ENCODE measurements at regions not wholly inside any gene's neighbourhood (a gene's known extent, or its start where the extent isn't known, plus 50 kb on each side); places are given as distances from the start of the nearest gene placed in this dataset.

DNA sequence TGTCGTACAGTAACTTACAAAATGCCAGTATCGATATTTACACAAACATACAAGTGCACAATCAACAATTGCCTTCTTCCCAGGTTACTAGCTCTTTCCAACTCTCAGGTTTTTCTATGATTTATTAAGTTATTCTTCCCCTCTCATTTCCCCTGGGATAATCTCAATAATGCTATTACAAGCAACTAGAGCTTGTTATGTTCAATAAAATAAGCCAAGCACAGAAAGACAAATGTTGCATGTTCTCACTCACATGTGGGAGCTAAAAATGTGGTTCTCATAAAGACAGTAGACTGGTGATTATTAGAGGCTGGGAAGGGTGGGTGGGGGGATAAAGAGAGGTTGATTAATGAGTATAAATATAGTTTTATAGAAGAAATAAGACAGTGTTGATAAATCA is 577.1 kb downstream of the HACE1 start:
- Histone ChIP-seq H3K27ac (ENCODE audit: insufficient read depth, low read depth, low read length) (no peak overlapping the region), H3K9me3 (replicated peaks; ENCODE audit: control insufficient read depth, insufficient read depth, low read length) (no peaks in the 10 kb centered on the region), H3K27me3 (ENCODE audit: control insufficient read depth in 2 of 2, insufficient read depth in 2 of 2, low read length in 2 of 2) (no peaks in the 10 kb centered on the region), H3K4me1 (ENCODE audit: control insufficient read depth, extremely low read depth, insufficient read depth, low read length) (no peaks in the 10 kb centered on the region), H3K4me3 (replicated peaks in 1 of 3; ENCODE audit: insufficient read depth in 1 of 3, low read depth in 1 of 3, low read length in 3 of 3) (no peak overlapping the region), H2AFZ (ENCODE audit: low read depth, low read length) (no peak overlapping the region), H3K36me3 (ENCODE audit: control insufficient read depth in 2 of 2, extremely low read depth in 1 of 2, insufficient read depth in 2 of 2, low read length in 2 of 2) (no peaks in the 10 kb centered on the region), H3K9me1 (replicated peaks; ENCODE audit: control insufficient read depth, extremely low read depth, insufficient read depth, low read length) (no peaks in the 10 kb centered on the region), H3K4me2 (ENCODE audit: insufficient read depth, low read length) (no peak overlapping the region), H3K79me2 (ENCODE audit: control insufficient read depth, insufficient read depth, low read length) (no peaks in the 10 kb centered on the region), H3K9ac (replicated peaks; ENCODE audit: extremely low read depth, insufficient read depth, low read length) (no peak overlapping the region), H4K20me1 (replicated peaks; ENCODE audit: control insufficient read depth, extremely low read depth, insufficient read depth, low read length) (no peaks in the 10 kb centered on the region)
- no peak for FAIRE-seq
- no TSS peak for BruUV-seq (replicated peaks)
- POLR2A ChIA-PET, result no interaction called here
- DNase-seq (ENCODE audit: low read depth, low spot score), result no peak
- CTCF ChIA-PET, result no interaction called here
- dilution Hi-C loops (cut with MboI; ENCODE audit: extremely low pct_ligation_motif_present, low sequenced_read_pairs), result no loop called here
- intact Hi-C loops (cut with micrococcal nuclease), result no loop called here
- TF ChIP-seq MYC (IDR thresholded peaks at IDR 0.05; ENCODE audit: low read depth, low read length) (no peak), GATA2 (IDR thresholded peaks at IDR 0.05; ENCODE audit: insufficient read depth, insufficient read length, low read depth, low read length) (no peak), POLR2A (IDR thresholded peaks at IDR 0.05; ENCODE audit: low read depth, low read length) (no peak), EZH2 (IDR thresholded peaks at IDR 0.05; ENCODE audit: borderline replicate concordance, low read depth, low read length, severe bottlenecking) (no peak), JUN (IDR thresholded peaks at IDR 0.05; ENCODE audit: borderline replicate concordance, insufficient read depth, insufficient read length, low read depth) (no peak), POLR2AphosphoS5 (IDR thresholded peaks at IDR 0.05; ENCODE audit: insufficient read depth, low read depth, low read length) (no peak), FOS (IDR thresholded peaks at IDR 0.05; ENCODE audit: borderline replicate concordance, insufficient read depth, low read length) (no peak)
- TF ChIP-seq, protein P1, sequence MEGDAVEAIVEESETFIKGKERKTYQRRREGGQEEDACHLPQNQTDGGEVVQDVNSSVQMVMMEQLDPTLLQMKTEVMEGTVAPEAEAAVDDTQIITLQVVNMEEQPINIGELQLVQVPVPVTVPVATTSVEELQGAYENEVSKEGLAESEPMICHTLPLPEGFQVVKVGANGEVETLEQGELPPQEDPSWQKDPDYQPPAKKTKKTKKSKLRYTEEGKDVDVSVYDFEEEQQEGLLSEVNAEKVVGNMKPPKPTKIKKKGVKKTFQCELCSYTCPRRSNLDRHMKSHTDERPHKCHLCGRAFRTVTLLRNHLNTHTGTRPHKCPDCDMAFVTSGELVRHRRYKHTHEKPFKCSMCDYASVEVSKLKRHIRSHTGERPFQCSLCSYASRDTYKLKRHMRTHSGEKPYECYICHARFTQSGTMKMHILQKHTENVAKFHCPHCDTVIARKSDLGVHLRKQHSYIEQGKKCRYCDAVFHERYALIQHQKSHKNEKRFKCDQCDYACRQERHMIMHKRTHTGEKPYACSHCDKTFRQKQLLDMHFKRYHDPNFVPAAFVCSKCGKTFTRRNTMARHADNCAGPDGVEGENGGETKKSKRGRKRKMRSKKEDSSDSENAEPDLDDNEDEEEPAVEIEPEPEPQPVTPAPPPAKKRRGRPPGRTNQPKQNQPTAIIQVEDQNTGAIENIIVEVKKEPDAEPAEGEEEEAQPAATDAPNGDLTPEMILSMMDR (IDR thresholded peaks at IDR 0.05; ENCODE audit: extremely low read depth in 1 of 2, insufficient read depth in 1 of 2, low read depth in 1 of 2, low read length in 2 of 2), result no peak
- TF ChIP-seq, protein P2, sequence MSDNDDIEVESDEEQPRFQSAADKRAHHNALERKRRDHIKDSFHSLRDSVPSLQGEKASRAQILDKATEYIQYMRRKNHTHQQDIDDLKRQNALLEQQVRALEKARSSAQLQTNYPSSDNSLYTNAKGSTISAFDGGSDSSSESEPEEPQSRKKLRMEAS (IDR thresholded peaks at IDR 0.05; ENCODE audit: insufficient read depth, insufficient read length), result no peak

Measured in endothelial cell of umbilical vein (primary cell).